PC-3 (cell line): ENCODE measurements at regions not wholly inside any gene's neighbourhood (a gene's known extent, or its start where the extent isn't known, plus 50 kb on each side); places are given as distances from the start of the nearest gene placed in this dataset.

ENCODE experiments used
- ATAC-seq: fragments of 200-7000 bp; cut with Tn5 transposase; 2 replicates; pipeline ENCODE4 v1.9.1; 2020; ENCODE audit warnings: mild to moderate bottlenecking, moderate library complexity
- BruUV-seq: library from RNA; stranded (reverse); fragments of 400-500 nt; replicated peaks from 2 replicates; lab custom pipeline; 2021; lab: Mats Ljungman, UMichigan
- CTCF ChIA-PET: fragments of 300-600 bp; sonication (Branson Sonifier 250); formaldehyde crosslinking; loops from one replicate; lab custom pipeline; 2022; ENCODE audit warnings: antibody characterized with exemption; lab: Charles Lee
- POLR2A ChIA-PET: fragments of 300-600 bp; sonication (Branson Sonifier 250); formaldehyde crosslinking; loops from one replicate; lab custom pipeline; 2022; ENCODE audit warnings: antibody characterized with exemption; ENCODE audit not compliant: unreplicated experiment; lab: Charles Lee
- DNase-seq: peaks from one replicate; pipeline ENCODE4 v3.0.0-alpha.2; 2015
- H2AFZ ChIP-seq: fragments of 300-600 bp; sonication (generic); 2 replicates; pipeline ENCODE4 v1.6.0; 2016; ENCODE audit warnings: antibody characterized with exemption, low read length
- H3F3A ChIP-seq: fragments of 300-600 bp; sonication (generic); one replicate; pipeline ENCODE4 v1.6.0; 2017; ENCODE audit warnings: antibody characterized with exemption, low read length, control low read depth, mild to moderate bottlenecking; ENCODE audit not compliant: unreplicated experiment
- H3K27ac ChIP-seq: fragments of 300-600 bp; sonication (generic); 2 replicates; pipeline ENCODE4 v1.5.1; 2016; ENCODE audit warnings: mild to moderate bottlenecking, low read length
- H3K27me3 ChIP-seq: fragments of 300-600 bp; sonication (generic); 2 replicates; pipeline ENCODE4 v1.6.1; 2016; ENCODE audit warnings: low read length, mixed read lengths
- H3K36me3 ChIP-seq: fragments of 300-600 bp; sonication (generic); 2 replicates; pipeline ENCODE4 v1.6.1; 2016; ENCODE audit warnings: low read depth, mixed run types, low read length, mixed read lengths
- H3K4me1 ChIP-seq: fragments of 300-600 bp; sonication (generic); 2 replicates; pipeline ENCODE4 v1.5.1; 2016; ENCODE audit warnings: low read length; ENCODE audit not compliant: insufficient read depth
- H3K4me2 ChIP-seq: fragments of 300-600 bp; sonication (generic); 2 replicates; pipeline ENCODE4 v1.6.0; 2016; ENCODE audit warnings: low read length
- H3K4me3 ChIP-seq: fragments of 300-600 bp; sonication (generic); 2 replicates; pipeline ENCODE4 v1.5.1; 2016; ENCODE audit warnings: mild to moderate bottlenecking, low read length, mixed read lengths
- H3K79me2 ChIP-seq: fragments of 300-600 bp; sonication (generic); 2 replicates; pipeline ENCODE4 v1.6.1; 2017; ENCODE audit warnings: low read length, mixed read lengths
- H3K9ac ChIP-seq: fragments of 300-600 bp; sonication (generic); 2 replicates; pipeline ENCODE4 v1.6.0; 2016; ENCODE audit warnings: mild to moderate bottlenecking, low read length
- H3K9me2 ChIP-seq: fragments of 300-600 bp; sonication (generic); replicated peaks from 2 replicates; pipeline ENCODE4 v1.6.1; 2016; ENCODE audit warnings: mixed run types, low read length, mixed read lengths
- H3K9me3 ChIP-seq: fragments of 300-600 bp; sonication (generic); 2 replicates; pipeline ENCODE4 v1.6.1; 2016; ENCODE audit warnings: low read length, mixed read lengths
- H4K20me1 ChIP-seq: fragments of 300-600 bp; sonication (generic); 2 replicates; pipeline ENCODE4 v1.6.1; 2016; ENCODE audit warnings: low read length, mixed read lengths
- CTCF ChIP-seq: fragments of 300-600 bp; sonication (generic); conservative IDR thresholded peaks from 2 replicates; pipeline ENCODE4 v1.5.1; 2017; ENCODE audit warnings: antibody characterized with exemption, low read depth, mild to moderate bottlenecking, low read length
- EZH2 ChIP-seq: fragments of 300-600 bp; sonication (generic); IDR thresholded peaks from one replicate; pipeline ENCODE4 v1.6.1; 2017; ENCODE audit warnings: antibody characterized with exemption, mild to moderate bottlenecking, low read length; ENCODE audit not compliant: unreplicated experiment
- EZH2phosphoT487 ChIP-seq: fragments of 300-600 bp; sonication (generic); IDR thresholded peaks from 2 replicates; pipeline ENCODE4 v1.6.1; 2018; ENCODE audit warnings: mild to moderate bottlenecking, antibody characterized with exemption, low read length, borderline replicate concordance
- intact Hi-C: fragments of 100-400 bp; cut with micrococcal nuclease; formaldehyde crosslinking; loops from 2 replicates; pipeline ENCODE4 v1.9.0; 2023

DNA sequence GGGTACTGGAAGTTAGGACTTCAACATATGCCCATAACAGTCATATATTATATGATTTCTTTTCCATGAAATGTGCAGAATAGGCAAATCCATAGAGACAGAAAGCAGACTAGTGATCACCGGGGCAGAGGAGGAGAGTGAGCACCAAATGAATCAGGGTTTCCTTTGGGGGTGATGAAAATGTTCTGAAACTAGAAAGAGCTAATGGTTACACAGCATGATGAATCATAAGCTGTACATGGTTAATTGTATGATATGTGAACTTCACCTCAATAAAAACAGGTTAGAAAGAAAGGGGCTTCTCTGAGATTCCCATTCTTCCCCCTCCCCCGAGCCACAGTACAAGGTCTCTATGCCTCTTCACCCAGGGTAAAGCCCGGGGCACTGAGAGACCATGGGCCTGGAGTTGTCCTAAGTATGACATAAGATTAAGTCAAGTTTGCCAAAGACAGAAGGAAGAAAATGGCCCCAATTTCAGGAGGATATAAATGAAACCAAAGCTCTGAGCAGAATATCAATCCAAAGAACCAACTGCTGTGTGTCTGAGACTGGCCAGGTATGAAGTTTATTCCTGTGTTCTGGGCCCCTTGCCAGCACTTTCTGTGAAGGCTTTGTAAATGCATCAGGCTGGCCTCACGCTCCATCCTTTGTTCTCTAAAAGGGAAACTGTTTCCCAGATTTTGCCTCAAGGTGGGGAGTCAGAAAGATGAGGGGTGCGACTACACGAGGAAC is 243.8 kb downstream of the CDK5RAP2 start:
- Histone ChIP-seq H3F3A (no peaks in the 10 kb centered on the region), H3K9me3 (no peaks in the 10 kb centered on the region), H4K20me1 (no peaks in the 10 kb centered on the region), H3K27ac (no peak overlapping the region), H3K79me2 (no peaks in the 10 kb centered on the region), H3K4me2 (no peak overlapping the region), H3K9ac (no peak overlapping the region), H3K9me2 (no peaks in the 10 kb centered on the region), H2AFZ (no peak overlapping the region), H3K27me3 (no peaks in the 10 kb centered on the region; the same call in 1 of the 2 replicates), H3K4me1 (no peaks in the 10 kb centered on the region), H3K36me3 (no peaks in the 10 kb centered on the region), H3K4me3 (no peak overlapping the region)
- DNase-seq (no peak), ATAC-seq (no peak)
- no TSS peak for BruUV-seq
- intact Hi-C loops: no loop called here
- no peak for TF ChIP-seq EZH2
- TF ChIP-seq CTCF: no peak
- TF ChIP-seq EZH2phosphoT487: no peak
- CTCF ChIA-PET: no interaction called here
- POLR2A ChIA-PET: no interaction called here

GRCh38 chr9:120331913-120332312 is 248.1 kb downstream of the CDK5RAP2 start:
- intact Hi-C loops: no loop called here
- Histone ChIP-seq H3K4me3 (no peak overlapping the region), H3K9me3 (no peaks in the 10 kb centered on the region), H2AFZ (no peak overlapping the region), H3K27me3 (no peaks in the 10 kb centered on the region; the same call in 1 of the 2 replicates), H3K9ac (no peak overlapping the region), H4K20me1 (no peaks in the 10 kb centered on the region), H3K27ac (no peak overlapping the region), H3K9me2 (no peaks in the 10 kb centered on the region), H3F3A (no peaks in the 10 kb centered on the region), H3K79me2 (no peaks in the 10 kb centered on the region), H3K4me1 (no peaks in the 10 kb centered on the region), H3K4me2 (no peak overlapping the region), H3K36me3 (no peaks in the 10 kb centered on the region)
- CTCF ChIA-PET: no interaction called here
- POLR2A ChIA-PET: no interaction called here
- ATAC-seq (no peak), DNase-seq (no peak)
- TF ChIP-seq CTCF (no peak), EZH2phosphoT487 (no peak), EZH2 (no peak)
- BruUV-seq: no TSS peak

DNA sequence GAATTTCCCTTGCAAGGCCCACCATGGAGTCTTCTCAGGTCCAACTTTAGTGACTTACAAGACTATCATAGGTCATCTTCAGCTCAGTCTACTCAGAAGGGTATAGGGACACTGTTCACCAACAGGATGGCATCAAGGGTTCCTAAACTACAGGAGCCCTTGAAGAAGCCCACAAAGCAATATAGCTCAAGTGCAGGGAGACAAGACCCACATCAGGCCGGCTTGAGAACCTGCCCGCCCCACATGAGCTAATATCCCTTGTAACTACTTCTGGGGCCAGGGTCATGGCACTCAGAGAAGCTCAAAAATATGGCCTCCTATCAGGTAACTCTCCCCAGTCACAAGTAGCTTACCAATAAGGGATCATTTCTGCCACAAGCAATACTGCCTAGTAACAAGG is 249.9 kb downstream of the CDK5RAP2 start:
- no peaks in the 10 kb centered on the region for H3K79me2 ChIP-seq
- no peaks in the 10 kb centered on the region; the same call in 1 of the 2 replicates for H3K27me3 ChIP-seq
- H2AFZ ChIP-seq: no peak overlapping the region
- no peak overlapping the region for H3K9ac ChIP-seq
- DNase-seq (no peak), ATAC-seq (no peak)
- H3K4me3 ChIP-seq: no peak overlapping the region
- intact Hi-C loops: no loop called here
- H3K36me3 ChIP-seq: no peaks in the 10 kb centered on the region
- no peak overlapping the region for H3K27ac ChIP-seq
- H4K20me1 ChIP-seq: no peaks in the 10 kb centered on the region
- POLR2A ChIA-PET: no interaction called here
- BruUV-seq: no TSS peak
- no peaks in the 10 kb centered on the region for H3K9me2 ChIP-seq
- no peaks in the 10 kb centered on the region for H3F3A ChIP-seq
- H3K9me3 ChIP-seq: no peaks in the 10 kb centered on the region
- no peak overlapping the region for H3K4me2 ChIP-seq
- no peaks in the 10 kb centered on the region for H3K4me1 ChIP-seq
- CTCF ChIA-PET: no interaction called here
- TF ChIP-seq EZH2phosphoT487: no peak
- TF ChIP-seq CTCF: no peak
- no peak for TF ChIP-seq EZH2
